HEK293 (cell line): ENCODE measurements at regions not wholly inside any gene's neighbourhood (a gene's known extent, or its start where the extent isn't known, plus 50 kb on each side); places are given as distances from the start of the nearest gene placed in this dataset.

Experiments used
- CTCF ChIA-PET: fragments of 350-600 bp; formaldehyde crosslinking; extraction: SDS; loops from one replicate; lab custom pipeline; 2021; ENCODE audit warnings: antibody characterized with exemption; lab: Yijun Ruan, JAX
- POLR2A ChIA-PET: fragments of 300-600 bp; formaldehyde crosslinking; extraction: SDS; loops from one replicate; lab custom pipeline; 2020; ENCODE audit warnings: antibody characterized with exemption, inconsistent platforms; lab: Yijun Ruan, JAX
- H3K27ac ChIP-seq: fragments of 200-500 bp; sonication (Bioruptor generic); 2 replicates; pipeline ENCODE4 v1.5.1; 2014; ENCODE audit warnings: low read depth, low read length, control low read depth, inconsistent platforms; ENCODE audit errors: extremely low read depth
- H3K36me3 ChIP-seq, 2 experiments: fragments of 200-500 bp in 1 of 2; sonication (Bioruptor generic) in 1 of 2; 1 replicate in 1 of 2; 2 replicates in 1 of 2; pipeline ENCODE4 v1.5.1; 2014 to 2017; ENCODE audit warnings: inconsistent platforms in 2 of 2, low read length in 2 of 2; ENCODE audit not compliant: control insufficient read depth in 2 of 2, insufficient read depth in 1 of 2
- H3K4me1 ChIP-seq: fragments of 200-500 bp; sonication (Bioruptor generic); 2 replicates; pipeline ENCODE4 v1.5.1; 2014; ENCODE audit warnings: mild to moderate bottlenecking, low read length, inconsistent platforms; ENCODE audit not compliant: control insufficient read depth, insufficient read depth
- H3K4me3 ChIP-seq: 2 replicates; pipeline ENCODE4 v1.5.1; 2011; ENCODE audit warnings: low read depth, mild to moderate bottlenecking, control low read depth, low read length, moderate library complexity
- H3K9me3 ChIP-seq: fragments of 200-500 bp; sonication (Bioruptor generic); 2 replicates; pipeline ENCODE4 v1.5.1; 2014; ENCODE audit warnings: low read depth, low read length, inconsistent platforms; ENCODE audit not compliant: control insufficient read depth, insufficient read depth
- BCL6B ChIP-seq: fragments of 450-650 bp; formaldehyde crosslinking; IDR thresholded peaks from 2 replicates; pipeline ENCODE4 v1.5.1; 2017; ENCODE audit warnings: missing biosample characterization, missing genetic modification characterization
- GLIS2 ChIP-seq: fragments of 450-650 bp; formaldehyde crosslinking; IDR thresholded peaks from 2 replicates; pipeline ENCODE4 v1.5.1; 2016; ENCODE audit warnings: missing biosample characterization, missing genetic modification characterization
- MYNN ChIP-seq: fragments of 450-650 bp; formaldehyde crosslinking; IDR thresholded peaks from 2 replicates; pipeline ENCODE4 v1.5.1; 2016; ENCODE audit warnings: missing biosample characterization, missing genetic modification characterization, borderline replicate concordance
- TSHZ1 ChIP-seq: fragments of 450-650 bp; formaldehyde crosslinking; IDR thresholded peaks from 2 replicates; pipeline ENCODE4 v1.5.1; 2016; ENCODE audit warnings: missing biosample characterization, missing genetic modification characterization, borderline replicate concordance
- ZBTB7A ChIP-seq: fragments of 450-650 bp; formaldehyde crosslinking; IDR thresholded peaks from 2 replicates; pipeline ENCODE4 v1.5.1; 2016; ENCODE audit warnings: low read depth, missing biosample characterization, missing genetic modification characterization
- ZFP37 ChIP-seq: fragments of 450-650 bp; formaldehyde crosslinking; IDR thresholded peaks from 2 replicates; pipeline ENCODE4 v1.5.1; 2016; ENCODE audit warnings: missing biosample characterization, missing genetic modification characterization
- ZNF169 ChIP-seq: fragments of 450-650 bp; formaldehyde crosslinking; IDR thresholded peaks from 2 replicates; pipeline ENCODE4 v1.5.1; 2016; ENCODE audit warnings: missing biosample characterization, missing genetic modification characterization
- ZNF184 ChIP-seq: fragments of 450-650 bp; IDR thresholded peaks from 2 replicates; pipeline ENCODE4 v1.5.1; 2018; ENCODE audit warnings: missing biosample characterization, mild to moderate bottlenecking, missing genetic modification characterization
- ZNF223 ChIP-seq: fragments of 450-650 bp; formaldehyde crosslinking; IDR thresholded peaks from 2 replicates; pipeline ENCODE4 v1.5.1; 2016; ENCODE audit warnings: missing biosample characterization, missing genetic modification characterization
- ZNF23 ChIP-seq: fragments of 450-650 bp; formaldehyde crosslinking; IDR thresholded peaks from 2 replicates; pipeline ENCODE4 v1.5.1; 2016; ENCODE audit warnings: missing biosample characterization, missing genetic modification characterization, borderline replicate concordance
- ZNF239 ChIP-seq: fragments of 450-650 bp; formaldehyde crosslinking; IDR thresholded peaks from 2 replicates; pipeline ENCODE4 v1.5.1; 2016; ENCODE audit warnings: missing biosample characterization, missing genetic modification characterization
- ZNF311 ChIP-seq: fragments of 450-650 bp; formaldehyde crosslinking; IDR thresholded peaks from 2 replicates; pipeline ENCODE4 v1.5.1; 2017; ENCODE audit warnings: missing biosample characterization, missing genetic modification characterization, borderline replicate concordance
- ZNF561 ChIP-seq: fragments of 450-650 bp; IDR thresholded peaks from 2 replicates; pipeline ENCODE4 v1.5.1; 2018; ENCODE audit warnings: missing biosample characterization, missing genetic modification characterization, borderline replicate concordance
- ZNF580 ChIP-seq: fragments of 450-650 bp; formaldehyde crosslinking; IDR thresholded peaks from 2 replicates; pipeline ENCODE4 v1.5.1; 2016; ENCODE audit warnings: missing biosample characterization, missing genetic modification characterization
- ZNF623 ChIP-seq: fragments of 450-650 bp; formaldehyde crosslinking; IDR thresholded peaks from 2 replicates; pipeline ENCODE4 v1.5.1; 2016; ENCODE audit warnings: missing biosample characterization, missing genetic modification characterization
- ZNF747 ChIP-seq: fragments of 450-650 bp; formaldehyde crosslinking; IDR thresholded peaks from 2 replicates; pipeline ENCODE4 v1.5.1; 2016; ENCODE audit warnings: missing biosample characterization, missing genetic modification characterization
- ZNF777 ChIP-seq: fragments of 450-650 bp; formaldehyde crosslinking; IDR thresholded peaks from 2 replicates; pipeline ENCODE4 v1.5.1; 2017; ENCODE audit warnings: missing biosample characterization, missing genetic modification characterization, borderline replicate concordance
- ZNF837 ChIP-seq: fragments of 450-650 bp; formaldehyde crosslinking; IDR thresholded peaks from 2 replicates; pipeline ENCODE4 v1.5.1; 2016; ENCODE audit warnings: missing biosample characterization, missing genetic modification characterization
- TF ChIP-seq, protein P1 (sequence below): fragments of 450-650 bp; formaldehyde crosslinking; IDR thresholded peaks from 2 replicates; pipeline ENCODE4 v1.5.1; 2016; ENCODE audit warnings: missing biosample characterization, missing genetic modification characterization
- TF ChIP-seq, protein P2 (sequence below): fragments of 450-650 bp; formaldehyde crosslinking; IDR thresholded peaks from 2 replicates; pipeline ENCODE4 v1.5.1; 2016; ENCODE audit warnings: missing biosample characterization, missing genetic modification characterization
- TF ChIP-seq, protein P3 (sequence below): fragments of 450-650 bp; formaldehyde crosslinking; IDR thresholded peaks from 2 replicates; pipeline ENCODE4 v1.5.1; 2016; ENCODE audit warnings: missing biosample characterization, missing genetic modification characterization

DNA sequence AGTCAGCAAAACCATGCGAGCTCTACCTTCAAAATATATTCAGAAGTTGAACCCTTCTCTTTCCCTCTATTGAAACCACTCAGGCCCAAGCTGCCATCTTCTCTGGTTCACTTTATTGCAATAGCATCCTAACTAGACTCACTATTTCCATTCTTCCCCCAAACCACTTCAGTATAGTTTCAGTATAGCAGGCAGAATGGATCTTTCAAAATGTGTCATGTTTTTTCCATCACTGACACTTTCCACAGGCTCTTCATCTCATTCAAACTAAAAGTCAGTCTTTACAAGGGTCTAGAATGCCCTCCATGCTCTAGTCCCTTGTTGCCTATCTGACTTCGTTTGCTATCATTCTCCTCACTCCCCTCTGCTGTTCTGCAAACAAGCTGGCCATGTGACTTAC, 274.4 kb downstream of the IDS start:
- ChIA-PET CTCF (no interaction called here), POLR2A (no interaction called here)
- no peak for TF ChIP-seq ZNF23 (tag by site-specific recombination)
- TF ChIP-seq, protein P1, sequence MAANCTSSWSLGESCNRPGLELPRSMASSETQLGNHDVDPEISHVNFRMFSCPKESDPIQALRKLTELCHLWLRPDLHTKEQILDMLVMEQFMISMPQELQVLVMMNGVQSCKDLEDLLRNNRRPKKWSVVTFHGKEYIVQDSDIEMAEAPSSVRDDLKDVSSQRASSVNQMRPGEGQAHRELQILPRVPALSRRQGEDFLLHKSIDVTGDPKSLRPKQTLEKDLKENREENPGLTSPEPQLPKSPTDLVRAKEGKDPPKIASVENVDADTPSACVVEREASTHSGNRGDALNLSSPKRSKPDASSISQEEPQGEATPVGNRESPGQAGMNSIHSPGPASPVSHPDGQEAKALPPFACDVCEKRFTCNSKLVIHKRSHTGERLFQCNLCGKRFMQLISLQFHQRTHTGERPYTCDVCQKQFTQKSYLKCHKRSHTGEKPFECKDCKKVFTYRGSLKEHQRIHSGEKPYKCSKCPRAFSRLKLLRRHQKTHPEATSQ (tag by site-specific recombination): no peak
- TF ChIP-seq ZNF747: no peak
- TF ChIP-seq, protein P2, sequence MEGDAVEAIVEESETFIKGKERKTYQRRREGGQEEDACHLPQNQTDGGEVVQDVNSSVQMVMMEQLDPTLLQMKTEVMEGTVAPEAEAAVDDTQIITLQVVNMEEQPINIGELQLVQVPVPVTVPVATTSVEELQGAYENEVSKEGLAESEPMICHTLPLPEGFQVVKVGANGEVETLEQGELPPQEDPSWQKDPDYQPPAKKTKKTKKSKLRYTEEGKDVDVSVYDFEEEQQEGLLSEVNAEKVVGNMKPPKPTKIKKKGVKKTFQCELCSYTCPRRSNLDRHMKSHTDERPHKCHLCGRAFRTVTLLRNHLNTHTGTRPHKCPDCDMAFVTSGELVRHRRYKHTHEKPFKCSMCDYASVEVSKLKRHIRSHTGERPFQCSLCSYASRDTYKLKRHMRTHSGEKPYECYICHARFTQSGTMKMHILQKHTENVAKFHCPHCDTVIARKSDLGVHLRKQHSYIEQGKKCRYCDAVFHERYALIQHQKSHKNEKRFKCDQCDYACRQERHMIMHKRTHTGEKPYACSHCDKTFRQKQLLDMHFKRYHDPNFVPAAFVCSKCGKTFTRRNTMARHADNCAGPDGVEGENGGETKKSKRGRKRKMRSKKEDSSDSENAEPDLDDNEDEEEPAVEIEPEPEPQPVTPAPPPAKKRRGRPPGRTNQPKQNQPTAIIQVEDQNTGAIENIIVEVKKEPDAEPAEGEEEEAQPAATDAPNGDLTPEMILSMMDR (tag by site-specific recombination): no peak
- TF ChIP-seq ZNF239 (tag by site-specific recombination): no peak
- no peak for TF ChIP-seq TSHZ1 (tag by site-specific recombination)
- no peak for TF ChIP-seq ZNF837 (tag by site-specific recombination)
- TF ChIP-seq, protein P3, sequence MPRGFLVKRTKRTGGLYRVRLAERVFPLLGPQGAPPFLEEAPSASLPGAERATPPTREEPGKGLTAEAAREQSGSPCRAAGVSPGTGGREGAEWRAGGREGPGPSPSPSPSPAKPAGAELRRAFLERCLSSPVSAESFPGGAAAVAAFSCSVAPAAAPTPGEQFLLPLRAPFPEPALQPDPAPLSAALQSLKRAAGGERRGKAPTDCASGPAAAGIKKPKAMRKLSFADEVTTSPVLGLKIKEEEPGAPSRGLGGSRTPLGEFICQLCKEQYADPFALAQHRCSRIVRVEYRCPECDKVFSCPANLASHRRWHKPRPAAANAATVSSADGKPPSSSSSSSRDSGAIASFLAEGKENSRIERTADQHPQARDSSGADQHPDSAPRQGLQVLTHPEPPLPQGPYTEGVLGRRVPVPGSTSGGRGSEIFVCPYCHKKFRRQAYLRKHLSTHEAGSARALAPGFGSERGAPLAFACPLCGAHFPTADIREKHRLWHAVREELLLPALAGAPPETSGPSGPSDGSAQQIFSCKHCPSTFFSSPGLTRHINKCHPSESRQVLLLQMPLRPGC (tag by site-specific recombination): no peak
- TF ChIP-seq ZFP37: no peak
- no peak for TF ChIP-seq BCL6B

DNA sequence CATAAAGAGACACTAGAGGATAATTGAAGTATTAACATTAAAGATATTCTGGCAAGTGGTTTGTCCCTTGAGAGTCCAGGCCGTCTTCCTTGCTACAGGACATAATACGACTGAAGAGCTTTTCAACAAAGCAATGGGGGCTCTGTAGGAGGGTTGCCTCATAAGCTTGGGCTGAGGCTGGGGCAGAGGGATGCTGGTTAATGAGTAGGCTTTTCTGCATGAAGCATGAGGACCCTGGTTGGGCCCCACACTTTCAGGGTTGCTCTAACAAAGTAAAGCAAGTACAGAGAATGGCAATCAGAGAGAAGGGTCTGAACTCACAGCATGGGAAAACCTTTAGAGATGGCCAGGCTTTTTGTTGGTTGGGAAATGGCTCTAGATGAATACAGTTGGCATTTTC, 281.3 kb downstream of the IDS start:
- Histone ChIP-seq H3K9me3 (no peaks in the 10 kb centered on the region), H3K36me3 (no peaks in the 10 kb centered on the region), H3K4me3 (no peak overlapping the region)
- POLR2A ChIA-PET: no interaction called here
- CTCF ChIA-PET: no interaction called here
- no peak for TF ChIP-seq ZNF184 (tag by site-specific recombination)
- no peak for TF ChIP-seq ZNF580 (tag by site-specific recombination)
- TF ChIP-seq ZNF169 (tag by site-specific recombination): no peak
- TF ChIP-seq GLIS2: no peak
- TF ChIP-seq ZBTB7A (tag by site-specific recombination): no peak
- no peak for TF ChIP-seq ZNF223 (tag by site-specific recombination)
- no peak for TF ChIP-seq MYNN
- no peak for TF ChIP-seq ZNF777 (tag by site-specific recombination)
- TF ChIP-seq ZNF623: no peak
- TF ChIP-seq ZNF561 (tag by site-specific recombination): no peak
- no peak for TF ChIP-seq ZNF311 (tag by site-specific recombination)
- TF ChIP-seq, all 188 proteins: peak for 0
- H3K27ac ChIP-seq: no peak overlapping the region
- no peaks in the 10 kb centered on the region for H3K4me1 ChIP-seq

More for the DNA sequence above, 274.4 kb downstream of the IDS start:
- Histone ChIP-seq H3K27ac (no peak overlapping the region), H3K36me3 (no peaks in the 10 kb centered on the region), H3K4me3 (no peak overlapping the region), H3K9me3 (no peaks in the 10 kb centered on the region), H3K4me1 (no peaks in the 10 kb centered on the region)
